ENCODE measurements at regions not wholly inside any gene's neighbourhood (a gene's known extent, or its start where the extent isn't known, plus 50 kb on each side); places are given as distances from the start of the nearest gene placed in this dataset.

DNA sequence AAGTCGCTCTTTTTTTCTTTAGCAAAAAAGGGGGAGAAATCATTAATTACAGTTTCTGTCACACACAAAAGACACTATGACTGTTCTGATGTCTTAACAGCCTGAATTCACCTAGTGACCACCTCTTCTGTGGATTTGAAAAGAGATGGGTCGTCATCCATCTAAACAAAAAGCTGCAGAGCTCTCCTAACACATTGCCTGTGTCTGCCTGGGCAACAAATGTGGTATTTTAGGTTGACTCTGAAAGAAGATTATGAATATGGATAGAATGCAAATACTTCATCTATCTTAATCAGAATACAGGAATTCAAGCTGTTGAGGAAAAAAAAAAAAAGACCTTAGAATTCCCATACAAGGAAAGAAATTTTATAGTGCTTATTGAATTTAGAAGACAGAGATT, 304.4 kb upstream of the ADGRL2 start:
- TF ChIP-seq, protein P1, sequence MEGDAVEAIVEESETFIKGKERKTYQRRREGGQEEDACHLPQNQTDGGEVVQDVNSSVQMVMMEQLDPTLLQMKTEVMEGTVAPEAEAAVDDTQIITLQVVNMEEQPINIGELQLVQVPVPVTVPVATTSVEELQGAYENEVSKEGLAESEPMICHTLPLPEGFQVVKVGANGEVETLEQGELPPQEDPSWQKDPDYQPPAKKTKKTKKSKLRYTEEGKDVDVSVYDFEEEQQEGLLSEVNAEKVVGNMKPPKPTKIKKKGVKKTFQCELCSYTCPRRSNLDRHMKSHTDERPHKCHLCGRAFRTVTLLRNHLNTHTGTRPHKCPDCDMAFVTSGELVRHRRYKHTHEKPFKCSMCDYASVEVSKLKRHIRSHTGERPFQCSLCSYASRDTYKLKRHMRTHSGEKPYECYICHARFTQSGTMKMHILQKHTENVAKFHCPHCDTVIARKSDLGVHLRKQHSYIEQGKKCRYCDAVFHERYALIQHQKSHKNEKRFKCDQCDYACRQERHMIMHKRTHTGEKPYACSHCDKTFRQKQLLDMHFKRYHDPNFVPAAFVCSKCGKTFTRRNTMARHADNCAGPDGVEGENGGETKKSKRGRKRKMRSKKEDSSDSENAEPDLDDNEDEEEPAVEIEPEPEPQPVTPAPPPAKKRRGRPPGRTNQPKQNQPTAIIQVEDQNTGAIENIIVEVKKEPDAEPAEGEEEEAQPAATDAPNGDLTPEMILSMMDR (conservative IDR thresholded peaks at IDR 0.05; ENCODE audit: low read length): no peak
- no peak for TF ChIP-seq EZH2phosphoT487 (IDR thresholded peaks at IDR 0.05; ENCODE audit: borderline replicate concordance, low read depth, low read length)
